ENCODE measurements at regions not wholly inside any gene's neighbourhood (a gene's known extent, or its start where the extent isn't known, plus 50 kb on each side); places are given as distances from the start of the nearest gene placed in this dataset.

- H3K27me3 ChIP-seq (replicated peaks; ENCODE audit: insufficient read depth): no peaks in the 10 kb centered on the region
- peaks cover 5% of the 10 kb centered on the region; the same call in 1 of the 2 replicates for H3F3A ChIP-seq (ENCODE audit: insufficient read depth)
- H3K9me3 ChIP-seq (ENCODE audit: low read depth): no peaks in the 10 kb centered on the region
- H3K4me1 ChIP-seq (ENCODE audit: insufficient read depth): peaks cover 6% of the 10 kb centered on the region
- no peak overlapping the region for H2AFZ ChIP-seq
- in situ Hi-C loops (cut with MboI): no loop called here
- H3K79me2 ChIP-seq (ENCODE audit: insufficient read depth): no peaks in the 10 kb centered on the region
- no peak overlapping the region for H3K27ac ChIP-seq
- no peaks in the 10 kb centered on the region for H3K9me2 ChIP-seq (ENCODE audit: insufficient read depth)
- H3K4me2 ChIP-seq (ENCODE audit: unreplicated experiment): no peak overlapping the region
- H4K20me1 ChIP-seq (ENCODE audit: insufficient read depth): no peaks in the 10 kb centered on the region
- H3K4me3 ChIP-seq: no peak overlapping the region
- H3K9ac ChIP-seq: no peak overlapping the region
- no peak for TF ChIP-seq EZH2phosphoT487 (IDR thresholded peaks at IDR 0.05; ENCODE audit: insufficient read depth, low read depth)
- no peak for TF ChIP-seq EZH2 (IDR thresholded peaks at IDR 0.05; ENCODE audit: insufficient read depth, poor library complexity, severe bottlenecking)
- H3K36me3 ChIP-seq (ENCODE audit: low read depth): no peaks in the 10 kb centered on the region
- DNase-seq: no peak
- WGBS, 2 experiments (ENCODE audit: low coverage in 1 of 2, low lambda C conversion rate in 2 of 2, missing lambda C conversion rate in 2 of 2): 59 to 64% methylated on average over 5 of the region's 5 CpGs
Measured at GRCh38 chr3:66158933-66159683, 61.7 kb upstream of the SLC25A26 start.

- Histone ChIP-seq H3K4me2 (ENCODE audit: unreplicated experiment) (peak overlapping the region; percentile 96), H3K9me2 (ENCODE audit: insufficient read depth) (no peaks in the 10 kb centered on the region), H3K36me3 (ENCODE audit: low read depth) (no peaks in the 10 kb centered on the region), H3F3A (ENCODE audit: insufficient read depth) (peaks cover 5% of the 10 kb centered on the region; the same call in 1 of the 2 replicates), H2AFZ (peak overlapping the region; percentile 85), H3K9ac (peak overlapping the region; percentile 55), H3K4me3 (peak overlapping the region; percentile 75), H3K79me2 (ENCODE audit: insufficient read depth) (no peaks in the 10 kb centered on the region), H3K27me3 (replicated peaks; ENCODE audit: insufficient read depth) (no peaks in the 10 kb centered on the region), H4K20me1 (ENCODE audit: insufficient read depth) (no peaks in the 10 kb centered on the region), H3K27ac (no peak overlapping the region), H3K9me3 (ENCODE audit: low read depth) (no peaks in the 10 kb centered on the region), H3K4me1 (ENCODE audit: insufficient read depth) (peaks cover 9% of the 10 kb centered on the region)
- peak; percentile 5 for DNase-seq
- in situ Hi-C loops (cut with MboI): no loop called here
- TF ChIP-seq EZH2phosphoT487 (IDR thresholded peaks at IDR 0.05; ENCODE audit: insufficient read depth, low read depth): no peak
- no peak for TF ChIP-seq EZH2 (IDR thresholded peaks at IDR 0.05; ENCODE audit: insufficient read depth, poor library complexity, severe bottlenecking)
- 72 to 77% methylated on average over 8 to 9 of the region's 9 CpGs for WGBS, 2 experiments (ENCODE audit: low coverage in 1 of 2, low lambda C conversion rate in 2 of 2, missing lambda C conversion rate in 2 of 2)
Measured at GRCh38 chr3:66154444-66154861, 66.3 kb upstream of the SLC25A26 start.

- 0 out of 2 replicates have a peak overlapping the region, but pooled peaks have one; percentile 8 for H3K27ac ChIP-seq
- peak overlapping the region; percentile 55 for H3K9ac ChIP-seq
Measured at GRCh38 chr3:66153481-66154443, 67.0 kb upstream of the SLC25A26 start.

GRCh38 chr3:66152336-66152735, 68.5 kb upstream of the SLC25A26 start:
- Histone ChIP-seq H3K9me2 (ENCODE audit: insufficient read depth) (no peaks in the 10 kb centered on the region), H3K27me3 (replicated peaks; ENCODE audit: insufficient read depth) (no peaks in the 10 kb centered on the region), H3K79me2 (ENCODE audit: insufficient read depth) (no peaks in the 10 kb centered on the region), H3K4me2 (ENCODE audit: unreplicated experiment) (no peak overlapping the region), H3K4me3 (no peak overlapping the region), H3K4me1 (ENCODE audit: insufficient read depth) (peaks cover 9% of the 10 kb centered on the region), H2AFZ (no peak overlapping the region), H4K20me1 (ENCODE audit: insufficient read depth) (no peaks in the 10 kb centered on the region), H3K9ac (no peak overlapping the region), H3K9me3 (ENCODE audit: low read depth) (no peaks in the 10 kb centered on the region), H3F3A (ENCODE audit: insufficient read depth) (peaks cover 5% of the 10 kb centered on the region; the same call in 1 of the 2 replicates), H3K27ac (no peak overlapping the region), H3K36me3 (ENCODE audit: low read depth) (no peaks in the 10 kb centered on the region)
- WGBS, 2 experiments (ENCODE audit: low coverage in 1 of 2, low lambda C conversion rate in 2 of 2, missing lambda C conversion rate in 2 of 2): 42 to 55% methylated on average over 2 of the region's 2 CpGs
- in situ Hi-C loops (cut with MboI): no loop called here
- TF ChIP-seq EZH2 (IDR thresholded peaks at IDR 0.05; ENCODE audit: insufficient read depth, poor library complexity, severe bottlenecking) (no peak), EZH2phosphoT487 (IDR thresholded peaks at IDR 0.05; ENCODE audit: insufficient read depth, low read depth) (no peak)
- no peak for DNase-seq

More at GRCh38 chr3:66153481-66154443, 67.0 kb upstream of the SLC25A26 start:
- peak overlapping the region; percentile 96 for H3K4me2 ChIP-seq (ENCODE audit: unreplicated experiment)
- H3K36me3 ChIP-seq (ENCODE audit: low read depth): no peaks in the 10 kb centered on the region
- no peaks in the 10 kb centered on the region for H3K9me3 ChIP-seq (ENCODE audit: low read depth)
- H3K4me3 ChIP-seq: peak overlapping the region; percentile 75
- no peaks in the 10 kb centered on the region for H4K20me1 ChIP-seq (ENCODE audit: insufficient read depth)
- H3K27me3 ChIP-seq (replicated peaks; ENCODE audit: insufficient read depth): no peaks in the 10 kb centered on the region
- H3K9me2 ChIP-seq (ENCODE audit: insufficient read depth): no peaks in the 10 kb centered on the region
- H2AFZ ChIP-seq: peak overlapping the region; percentile 85
- 22 to 23% methylated on average over 25 of the region's 25 CpGs for WGBS, 2 experiments (ENCODE audit: low coverage in 1 of 2, low lambda C conversion rate in 2 of 2, missing lambda C conversion rate in 2 of 2)
- H3K79me2 ChIP-seq (ENCODE audit: insufficient read depth): no peaks in the 10 kb centered on the region
- H3F3A ChIP-seq (ENCODE audit: insufficient read depth): peaks cover 5% of the 10 kb centered on the region; the same call in 1 of the 2 replicates
- TF ChIP-seq EZH2 (IDR thresholded peaks at IDR 0.05; ENCODE audit: insufficient read depth, poor library complexity, severe bottlenecking) (no peak), EZH2phosphoT487 (IDR thresholded peaks at IDR 0.05; ENCODE audit: insufficient read depth, low read depth) (no peak)
- peak; percentile 69 for DNase-seq
- in situ Hi-C loops (cut with MboI): no loop called here
- H3K4me1 ChIP-seq (ENCODE audit: insufficient read depth): peaks cover 9% of the 10 kb centered on the region

Measured in GM23248 (cell line).